DOHH2 (cell line): ENCODE measurements at regions not wholly inside any gene's neighbourhood (a gene's known extent, or its start where the extent isn't known, plus 50 kb on each side); places are given as distances from the start of the nearest gene placed in this dataset.
"Not testable (repeated sequence)": the region's sequence is repeated elsewhere in the genome, so short reads cannot be mapped to it uniquely, and the experiment has no call there.

ENCODE experiments used
- CTCF ChIP-seq: fragments of 200-600 bp; sonication (generic); IDR thresholded peaks from one replicate; pipeline ENCODE4 v1.5.1; 2014; ENCODE audit warnings: antibody characterized with exemption, mild to moderate bottlenecking, low read depth, low read length; ENCODE audit not compliant: poor library complexity, severe bottlenecking
- EZH2phosphoT487 ChIP-seq: fragments of 200-600 bp; sonication (generic); IDR thresholded peaks from 2 replicates; pipeline ENCODE4 v1.6.1; 2017; ENCODE audit warnings: borderline replicate concordance, mild to moderate bottlenecking, antibody characterized with exemption, low read length, moderate library complexity, mixed read lengths

- TF ChIP-seq CTCF, EZH2phosphoT487: not testable (repeated sequence)
Observed at GRCh38 chr10:47590956-47591355, 67.5 kb upstream of the AGAP9 start.
